Transverse colon (tissue), 4 donors: ENCODE measurements at regions not wholly inside any gene's neighbourhood (a gene's known extent, or its start where the extent isn't known, plus 50 kb on each side); places are given as distances from the start of the nearest gene placed in this dataset.

Experiments
- DNase-seq: peaks from one replicate; pipeline ENCODE4 v3.0.0-alpha.2; 2019
- H3K27ac ChIP-seq, 4 donors: fragments of 200-600 bp; sonication (generic); 2 replicates each; pipeline ENCODE4 v1.5.1; 2016 to 2018; ENCODE audit warnings: inconsistent platforms in 4 of 4
- H3K27me3 ChIP-seq: fragments of 200-600 bp; sonication (generic); 2 replicates; pipeline ENCODE4 v1.5.1; 2017; ENCODE audit warnings: inconsistent platforms
- H3K36me3 ChIP-seq, 4 donors: fragments of 200-600 bp; sonication (generic); 2 replicates each; pipeline ENCODE4 v1.5.1; 2017 to 2019; ENCODE audit warnings: inconsistent platforms in 4 of 4
- H3K4me1 ChIP-seq, 4 donors: fragments of 200-600 bp; sonication (generic); 2 replicates each; pipeline ENCODE4 v1.5.1; 2017 to 2020; ENCODE audit warnings: inconsistent platforms in 4 of 4
- H3K4me3 ChIP-seq, 4 donors: fragments of 200-600 bp; sonication (generic); 1 replicate in 1 of 4; 2 replicates in 3 of 4; pipeline versions ENCODE4 v1.5.1 to v1.6.1; 2017 to 2019; ENCODE audit warnings: inconsistent platforms in 4 of 4
- H3K9me3 ChIP-seq, 2 donors: fragments of 200-600 bp; sonication (generic); 2 replicates each; pipeline ENCODE4 v1.5.1; 2017 to 2019; ENCODE audit warnings: inconsistent platforms in 2 of 2
- CTCF ChIP-seq, 5 experiments: fragments of 200-600 bp in 3 of 5; fragments of 450-650 bp in 2 of 5; sonication (generic) in 3 of 5; IDR thresholded peaks; 1 replicate in 2 of 5; 2 replicates in 3 of 5; pipeline ENCODE4 v1.5.1; 2016 to 2017; ENCODE audit warnings: antibody characterized with exemption in 5 of 5, inconsistent platforms in 3 of 5, mild to moderate bottlenecking in 2 of 5, moderate library complexity in 1 of 5
- EP300 ChIP-seq: sonication (generic); formaldehyde crosslinking; IDR thresholded peaks from one replicate; pipeline ENCODE4 v1.6.1; 2017; ENCODE audit warnings: antibody characterized with exemption, low read depth
- POLR2A ChIP-seq: fragments of 450-650 bp; IDR thresholded peaks from one replicate; pipeline ENCODE4 v1.6.1; 2016; ENCODE audit warnings: antibody characterized with exemption, mild to moderate bottlenecking, moderate library complexity
- POLR2AphosphoS5 ChIP-seq, 3 donors: sonication (generic); formaldehyde crosslinking; IDR thresholded peaks; one replicate each; pipeline ENCODE4 v1.6.1; 2016; ENCODE audit warnings: antibody characterized with exemption in 3 of 3
- WGBS, 2 donors: methylation state at CpG; one replicate each; pipeline ENCODE4 v1.1.5; 2018; ENCODE audit warnings: low coverage in 1 of 2; 5-methylcytosine and 5-hydroxymethylcytosine counted together
- in situ Hi-C, 4 donors: fragments of 200-750 bp; cut with MboI; loops; one replicate each; pipeline versions ENCODE4 v1.15.0 to v1.15.1; 2017; ENCODE audit warnings: low sequenced_read_pairs in 3 of 4, low pct_ligation_motif_present in 1 of 4, low pct_unique_long_range_greater_than_20kb in 1 of 4
- intact Hi-C: fragments of 100-400 bp; cut with DNase I; formaldehyde crosslinking; loops from one replicate; pipeline ENCODE4 v1.15.1; 2023; ENCODE audit warnings: low total_unique reads

- H3K9me3 ChIP-seq = no peaks in the 10 kb centered on the region
- H3K36me3 ChIP-seq = no peaks in the 10 kb centered on the region
- TF ChIP-seq CTCF (IDR thresholded peaks at IDR 0.05) (no peak), POLR2A (no peak), EP300 (no peak), POLR2AphosphoS5 (IDR thresholded peaks at IDR 0.05) (no peak)
- in situ Hi-C loops (no loop called here), intact Hi-C loops (loop anchor here (5.0 kb wide), 1 partner anchor 207 kb away; no protein-coding TSS in a partner anchor)
- H3K27me3 ChIP-seq = no peaks in the 10 kb centered on the region
- DNase-seq = no peak
- H3K4me1 ChIP-seq = no peaks in the 10 kb centered on the region
- 57 to 61% methylated on average over 2 to 4 of the region's 4 CpGs for WGBS, 2 donors
- H3K27ac ChIP-seq = no peak overlapping the region
- no peak overlapping the region for H3K4me3 ChIP-seq
Observed at GRCh38 chrX:146435472-146435871, 374.1 kb upstream of the CXorf51B start.

GRCh38 chrX:146448791-146449190 lies 360.8 kb upstream of the CXorf51B start:
- no peak for TF ChIP-seq CTCF (IDR thresholded peaks at IDR 0.05)
- no peak for TF ChIP-seq POLR2A
- no peak for TF ChIP-seq POLR2AphosphoS5 (IDR thresholded peaks at IDR 0.05)
- in situ Hi-C loops = no loop called here
- H3K27ac ChIP-seq = no peak overlapping the region
- no peaks in the 10 kb centered on the region for H3K9me3 ChIP-seq
- H3K27me3 ChIP-seq = no peaks in the 10 kb centered on the region
- H3K4me1 ChIP-seq = no peaks in the 10 kb centered on the region
- DNase-seq = no peak
- H3K4me3 ChIP-seq = no peak overlapping the region
- intact Hi-C loops = no loop called here
- no peaks in the 10 kb centered on the region for H3K36me3 ChIP-seq
- WGBS, 2 donors = 60 to 64% methylated on average over 2 of the region's 2 CpGs

GRCh38 chrX:146449243-146449642 lies 360.3 kb upstream of the CXorf51B start:
- TF ChIP-seq CTCF (IDR thresholded peaks at IDR 0.05) = no peak
- no peak for TF ChIP-seq EP300
- TF ChIP-seq POLR2AphosphoS5 (IDR thresholded peaks at IDR 0.05) = no peak
- no peak for TF ChIP-seq POLR2A
- Histone ChIP-seq H3K27ac (no peak overlapping the region), H3K27me3 (no peaks in the 10 kb centered on the region), H3K4me1 (no peaks in the 10 kb centered on the region), H3K9me3 (no peaks in the 10 kb centered on the region), H3K36me3 (no peaks in the 10 kb centered on the region), H3K4me3 (no peak overlapping the region)
- WGBS, 2 donors = 67 to 78% methylated on average over 3 of the region's 3 CpGs
- no peak for DNase-seq
- intact Hi-C loops = no loop called here
- in situ Hi-C loops = no loop called here

GRCh38 chrX:146451136-146451535 lies 358.4 kb upstream of the CXorf51B start:
- Histone ChIP-seq H3K36me3 (no peaks in the 10 kb centered on the region), H3K27me3 (no peaks in the 10 kb centered on the region), H3K9me3 (no peaks in the 10 kb centered on the region), H3K27ac (no peak overlapping the region), H3K4me3 (no peak overlapping the region), H3K4me1 (no peaks in the 10 kb centered on the region)
- WGBS, 2 donors = 92% methylated on average over 1 of the region's 1 CpG; no CpG with 5 or more reads in 1 of the 2 donors
- no peak for DNase-seq
- intact Hi-C loops = no loop called here
- TF ChIP-seq CTCF (IDR thresholded peaks at IDR 0.05) (no peak), EP300 (no peak), POLR2AphosphoS5 (IDR thresholded peaks at IDR 0.05) (no peak), POLR2A (no peak)
- in situ Hi-C loops = no loop called here
